HG03280 (cell line): ENCODE measurements at regions not wholly inside any gene's neighbourhood (a gene's known extent, or its start where the extent isn't known, plus 50 kb on each side); places are given as distances from the start of the nearest gene placed in this dataset.
"Not testable (repeated sequence)": the region's sequence is repeated elsewhere in the genome, so short reads cannot be mapped to it uniquely, and the experiment has no call there.

Experiments
- ATAC-seq: cut with Tn5 transposase; IDR thresholded peaks from one replicate; pipeline ENCODE4 v1.9.1; 2021; ENCODE audit warnings: mild to moderate bottlenecking, moderate library complexity; ENCODE audit not compliant: unreplicated experiment

GRCh38 chr2:184302506-184302905 lies 295.8 kb upstream of the ZNF804A start:
- no peak for ATAC-seq

DNA sequence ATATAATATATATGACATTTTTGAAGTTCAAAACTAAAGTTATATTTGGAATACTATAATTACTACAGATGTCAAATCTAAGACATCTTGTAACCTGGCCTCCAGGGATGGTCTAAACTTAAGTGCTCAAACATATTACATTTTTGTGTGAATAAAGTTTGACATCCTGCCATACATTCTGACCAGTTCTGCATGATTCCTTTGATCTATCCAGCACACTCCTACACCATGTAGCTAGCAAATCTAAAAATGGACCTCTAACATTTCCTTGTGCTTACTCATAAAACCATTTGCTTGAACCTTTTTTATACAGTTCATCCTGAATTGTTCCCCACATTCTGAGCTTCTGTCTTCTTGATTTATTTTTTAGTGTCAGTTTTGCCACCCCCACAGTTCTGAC lies 294.3 kb upstream of the ZNF804A start:
- ATAC-seq: no peak

- no peak for ATAC-seq
These were observed 293.2 kb upstream of the ZNF804A start for GRCh38 chr2:184305105-184305504.

DNA sequence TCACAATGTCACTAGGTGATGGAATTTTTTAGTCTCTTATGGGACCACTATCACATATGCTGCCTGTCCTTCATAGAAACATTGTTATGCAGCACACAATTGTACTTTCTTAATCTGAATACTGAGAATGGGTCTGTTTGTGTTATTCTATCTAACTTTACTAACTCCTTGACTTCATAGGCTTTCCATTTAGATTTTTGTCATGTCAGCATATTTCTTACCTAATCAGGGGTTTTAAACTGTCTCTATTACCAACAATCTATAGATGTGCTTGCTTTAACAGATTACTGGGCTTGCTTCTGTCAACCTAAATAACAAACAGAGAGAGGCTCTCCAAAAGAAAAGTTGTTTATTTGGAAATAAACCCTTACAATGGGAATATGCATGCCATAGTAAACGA lies 289.6 kb upstream of the ZNF804A start:
- no peak for ATAC-seq

- ATAC-seq: no peak
These were observed 285.4 kb upstream of the ZNF804A start for GRCh38 chr2:184312970-184313369.

- ATAC-seq: no peak
These were observed 283.5 kb upstream of the ZNF804A start for GRCh38 chr2:184314829-184315228.

DNA sequence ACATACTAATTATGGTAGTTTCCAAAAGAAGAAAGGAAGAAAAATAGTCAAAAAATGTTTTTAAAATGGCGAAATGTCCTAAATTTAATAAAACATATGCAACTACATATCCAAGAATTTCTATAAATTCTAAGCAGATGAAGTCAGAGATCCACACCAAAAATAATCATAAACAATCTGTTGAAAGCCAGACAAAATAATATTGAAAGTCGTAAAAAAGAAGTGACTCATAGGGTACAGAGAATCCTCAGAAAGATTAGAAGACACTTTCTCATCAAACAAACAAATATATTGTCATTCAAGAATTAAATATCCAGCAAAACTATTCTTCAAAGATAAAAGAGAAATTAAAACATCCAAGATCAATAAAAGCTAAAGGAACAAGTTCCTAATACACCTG lies 281.4 kb upstream of the ZNF804A start:
- ATAC-seq: no peak

DNA sequence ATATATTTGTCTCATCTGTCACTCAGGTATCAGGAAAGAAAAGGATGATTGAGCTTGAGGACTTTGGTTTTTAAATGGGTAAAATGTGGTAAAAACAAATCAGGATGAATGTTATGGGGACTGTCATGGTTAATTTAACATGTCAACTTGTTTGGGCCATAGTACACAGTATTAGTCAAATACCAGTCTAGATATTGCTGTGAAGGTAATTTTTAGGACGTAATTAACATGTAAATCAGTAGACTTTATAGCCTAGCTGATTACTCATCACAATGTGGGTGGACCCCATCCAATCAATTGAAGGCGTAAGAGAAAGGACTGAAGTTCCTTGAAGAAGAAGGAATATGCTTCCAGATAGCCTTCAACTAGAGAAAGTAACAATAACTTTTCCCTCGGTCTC lies 275.7 kb upstream of the ZNF804A start:
- ATAC-seq: no peak

DNA sequence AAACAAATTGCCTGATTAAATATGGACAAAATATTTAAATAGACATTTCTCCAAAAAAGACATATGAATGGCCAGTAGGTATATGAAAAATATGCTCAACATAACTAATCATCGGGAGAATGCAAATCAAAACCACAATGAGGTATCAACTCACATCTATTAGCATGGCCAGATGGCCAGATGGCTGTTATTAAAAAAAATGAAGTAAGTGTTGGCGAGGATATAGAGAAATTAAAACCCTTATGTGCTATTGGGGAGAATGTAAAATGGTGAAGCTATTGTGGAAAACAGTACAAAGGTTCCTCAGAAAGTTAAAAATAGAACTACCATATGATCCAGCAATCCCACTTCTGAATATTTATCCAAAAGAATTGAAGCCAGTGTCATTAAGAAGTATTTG lies 272.3 kb upstream of the ZNF804A start:
- no peak for ATAC-seq

- ATAC-seq: not testable (repeated sequence)
These were observed 270.5 kb upstream of the ZNF804A start for GRCh38 chr2:184327805-184328204.

GRCh38 chr2:184330561-184330960 lies 267.8 kb upstream of the ZNF804A start:
- not testable (repeated sequence) for ATAC-seq

GRCh38 chr2:184336688-184337087 lies 261.6 kb upstream of the ZNF804A start:
- no peak for ATAC-seq

DNA sequence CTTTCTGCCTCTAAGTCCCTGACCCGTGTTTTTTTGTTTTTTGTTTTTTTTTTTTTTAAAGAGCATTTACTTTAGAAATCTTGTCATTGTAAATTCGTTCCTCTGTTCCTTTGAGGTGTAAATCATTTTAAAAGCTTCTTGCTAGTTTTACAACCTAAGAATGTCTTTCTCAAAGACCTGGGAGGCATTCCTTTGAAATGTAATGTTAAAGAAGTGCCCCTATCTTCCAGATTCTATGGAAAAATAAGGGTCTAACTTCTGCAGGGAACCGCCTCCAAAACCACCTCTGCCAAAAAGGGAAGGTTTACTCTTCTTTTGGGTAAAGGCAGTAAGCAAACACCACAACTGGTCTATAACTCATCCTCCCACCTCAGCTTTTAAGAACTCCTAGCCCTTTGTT lies 259.6 kb upstream of the ZNF804A start:
- no peak for ATAC-seq

- ATAC-seq: no peak
These were observed 258.4 kb upstream of the ZNF804A start for GRCh38 chr2:184339966-184340365.

DNA sequence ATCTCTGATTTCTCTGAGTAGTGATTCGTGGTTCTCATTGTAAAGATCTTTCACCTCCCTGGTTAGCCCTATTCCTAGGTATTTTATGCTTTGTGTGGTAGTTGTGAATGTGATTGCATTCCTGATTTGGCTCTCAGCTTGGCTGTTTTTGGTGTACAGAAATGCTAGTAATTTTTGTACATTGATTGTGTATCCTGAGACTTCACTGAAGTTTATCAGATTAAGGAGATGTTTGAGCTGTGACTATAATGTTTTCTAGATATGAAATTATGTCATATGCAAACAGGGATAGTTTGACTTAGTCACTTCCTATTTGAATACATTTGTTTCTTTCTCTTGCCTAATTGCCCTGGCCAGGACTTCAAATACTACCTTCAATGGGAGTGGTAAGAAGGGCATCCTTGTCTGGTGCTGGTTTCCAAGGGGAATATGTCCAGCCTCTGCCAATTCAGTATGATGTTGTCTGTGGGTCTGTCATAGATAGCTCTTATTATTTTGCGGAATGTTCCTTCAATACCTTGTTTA lies 251.9 kb upstream of the ZNF804A start:
- no peak for ATAC-seq

- ATAC-seq: no peak
These were observed 247.2 kb upstream of the ZNF804A start for GRCh38 chr2:184351126-184351525.

DNA sequence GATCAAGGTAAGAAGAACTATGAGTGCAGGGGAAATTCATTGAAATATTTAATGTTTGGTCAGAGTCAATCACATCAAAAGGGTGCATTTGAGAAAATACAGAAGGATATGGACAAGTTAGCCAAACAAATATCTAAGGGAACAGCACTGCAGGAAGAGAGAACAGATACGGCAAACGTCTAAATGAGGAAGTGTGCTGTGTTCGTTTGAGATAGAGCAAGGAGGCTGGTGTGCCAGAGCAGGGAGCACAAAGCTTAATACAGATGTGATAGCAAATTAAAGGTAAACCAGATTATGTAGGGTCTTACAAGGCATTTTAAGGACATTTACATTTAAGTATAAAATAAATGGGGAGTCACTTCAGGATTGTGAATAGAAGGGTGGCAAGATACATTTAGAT lies 241.3 kb upstream of the ZNF804A start:
- ATAC-seq: no peak

DNA sequence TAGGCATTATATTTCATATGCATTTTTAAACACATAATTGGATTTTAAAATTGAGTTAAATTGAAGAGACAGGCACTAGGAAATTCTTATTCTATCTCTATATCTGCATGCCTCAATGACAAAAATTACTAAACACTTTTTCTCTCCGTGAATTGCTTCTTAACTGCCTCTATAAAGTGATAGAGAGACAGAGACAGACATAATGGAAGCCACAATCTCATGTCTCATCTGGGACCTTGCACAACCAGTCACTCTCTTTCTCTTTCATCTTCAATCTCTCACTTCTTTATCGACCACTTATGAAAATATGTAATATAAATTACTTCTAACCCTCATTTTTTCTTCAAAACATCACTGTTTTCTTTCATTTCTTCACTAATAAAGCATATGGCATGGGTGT lies 238.9 kb upstream of the ZNF804A start:
- ATAC-seq: no peak

DNA sequence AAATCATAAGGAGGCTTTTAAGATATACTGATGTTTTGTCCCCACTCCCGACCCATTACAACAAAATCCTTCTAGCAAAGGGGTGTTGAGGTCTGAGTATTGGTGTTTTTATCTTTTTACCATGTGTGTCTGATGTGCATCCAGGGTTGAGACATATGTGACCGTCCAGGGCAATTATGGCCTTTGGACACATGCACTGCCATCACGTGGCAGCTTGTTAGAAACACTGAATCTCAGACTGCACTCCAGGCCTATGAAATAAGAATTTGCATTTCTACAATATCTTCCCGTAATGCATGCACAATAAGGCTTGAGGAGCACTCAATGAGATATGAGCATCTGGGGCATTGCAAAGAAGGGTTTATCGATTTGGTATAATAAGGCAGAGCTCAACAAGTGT lies 235.1 kb upstream of the ZNF804A start:
- ATAC-seq: no peak

- no peak for ATAC-seq
These were observed 231.1 kb upstream of the ZNF804A start for GRCh38 chr2:184367211-184367610.

DNA sequence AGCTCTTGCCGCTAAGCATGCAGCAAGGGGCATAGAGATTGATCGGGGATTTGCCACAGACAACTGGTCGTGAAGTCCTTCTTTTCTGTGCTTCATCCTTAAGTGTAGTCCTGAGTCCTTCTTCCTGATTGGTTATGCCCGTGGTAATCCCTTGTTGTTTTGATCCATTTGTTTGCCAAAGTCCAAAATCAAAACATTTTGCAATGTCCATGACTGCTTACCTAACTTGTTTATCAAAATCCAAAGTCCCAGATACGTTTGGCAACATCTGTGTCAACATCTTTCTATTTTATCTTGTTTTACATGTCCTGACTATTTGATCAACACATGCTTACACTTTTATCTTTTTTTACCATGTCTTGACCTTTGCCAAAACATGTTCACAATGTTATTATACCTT lies 229.0 kb upstream of the ZNF804A start:
- no peak for ATAC-seq

DNA sequence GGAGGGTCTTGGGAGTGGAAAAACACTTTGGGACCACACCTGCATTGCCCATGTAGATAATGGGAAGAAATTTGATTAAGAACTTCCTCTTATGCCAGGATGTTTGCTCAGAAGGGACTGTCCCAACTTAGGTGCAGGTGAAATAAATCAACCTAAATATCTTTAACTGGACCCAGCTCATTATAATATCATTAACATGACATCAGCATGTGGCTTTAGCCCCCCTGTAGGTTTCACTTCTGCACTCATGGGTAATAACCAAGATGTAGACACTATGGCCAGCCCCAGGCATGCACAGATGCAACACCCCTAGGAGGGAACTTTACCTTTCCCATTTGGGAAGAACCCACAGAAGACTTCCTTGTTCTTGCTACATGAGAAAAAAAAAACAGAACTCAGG lies 227.4 kb upstream of the ZNF804A start:
- ATAC-seq: no peak

DNA sequence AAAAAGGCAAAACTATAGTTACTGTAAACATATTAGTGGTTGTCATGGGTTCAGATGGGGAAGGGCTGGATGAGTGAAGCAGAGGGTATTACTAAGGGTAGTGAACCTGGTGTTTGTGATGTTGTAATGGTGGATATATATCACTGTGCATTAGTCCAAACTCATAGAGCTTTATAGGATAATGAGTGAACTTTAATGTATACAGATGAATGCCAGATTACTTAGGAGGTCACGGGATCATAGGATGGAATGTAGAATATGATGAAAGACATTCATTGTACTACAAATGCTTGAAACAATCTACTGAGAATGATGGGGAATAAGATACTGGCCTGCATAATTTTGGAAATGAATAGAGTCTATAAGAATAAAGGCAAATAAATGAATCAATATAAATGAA lies 226.7 kb upstream of the ZNF804A start:
- ATAC-seq: no peak

DNA sequence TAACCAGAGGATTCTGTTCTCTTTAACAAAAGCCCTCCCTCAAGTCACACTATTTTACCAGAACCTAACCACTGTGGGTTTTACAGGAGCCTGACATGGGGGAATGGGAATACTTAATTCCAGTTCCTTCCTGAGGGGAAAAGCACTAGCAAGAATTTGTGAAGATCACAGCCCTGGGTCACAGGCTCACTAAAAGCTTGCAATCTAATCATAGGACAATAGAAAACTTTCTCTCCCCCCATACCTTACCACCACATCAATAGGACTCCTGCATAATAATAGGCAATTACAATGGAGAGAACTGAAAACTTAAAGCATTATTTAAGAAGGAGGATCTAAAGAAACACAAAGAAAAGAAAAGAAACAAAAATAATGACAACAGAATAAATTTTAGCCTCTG lies 225.8 kb upstream of the ZNF804A start:
- no peak for ATAC-seq
